K562 (cell line): ENCODE measurements at regions not wholly inside any gene's neighbourhood (a gene's known extent, or its start where the extent isn't known, plus 50 kb on each side); places are given as distances from the start of the nearest gene placed in this dataset.

Source experiments
- ARID3B ChIP-seq: fragments of 250-450 bp; sonication (Bioruptor Pico); IDR thresholded peaks from 2 replicates; pipeline ENCODE4 v1.4.0; 2020; ENCODE audit warnings: borderline replicate concordance
- ELK1 ChIP-seq: sonication (generic); formaldehyde crosslinking; IDR thresholded peaks from 2 replicates; pipeline ENCODE4 v1.8.1; 2022; ENCODE audit warnings: missing genetic modification reagents
- MEIS2 ChIP-seq: fragments of 450-650 bp; IDR thresholded peaks from 2 replicates; pipeline ENCODE4 v1.6.1; 2014; ENCODE audit warnings: mild to moderate bottlenecking; ENCODE audit not compliant: partially characterized antibody
- RBM15 ChIP-seq: fragments of 200-400 bp; formaldehyde crosslinking; IDR thresholded peaks from 2 replicates; pipeline ENCODE4 v1.6.1; 2018; ENCODE audit warnings: mild to moderate bottlenecking, low read length, moderate library complexity; ENCODE audit not compliant: insufficient read depth
- RERE ChIP-seq: sonication (generic); formaldehyde crosslinking; IDR thresholded peaks from 2 replicates; pipeline ENCODE4 v1.8.0; 2023; ENCODE audit warnings: missing genetic modification reagents, mild to moderate bottlenecking, borderline replicate concordance
- TCF7 ChIP-seq: sonication (generic); IDR thresholded peaks from 2 replicates; pipeline ENCODE4 v1.6.1; 2016; ENCODE audit warnings: antibody characterized with exemption, borderline replicate concordance
- TSHZ1 ChIP-seq: fragments of 250-450 bp; sonication (Bioruptor Pico); IDR thresholded peaks from 2 replicates; pipeline ENCODE4 v1.4.0; 2020; ENCODE audit warnings: mild to moderate bottlenecking, moderate library complexity
- ZNF282 ChIP-seq: sonication (generic); formaldehyde crosslinking; IDR thresholded peaks from 2 replicates; pipeline ENCODE4 v1.8.1; 2023; ENCODE audit warnings: missing genetic modification reagents

- TF ChIP-seq ARID3B (CRISPR knock-in tag) (no peak), TSHZ1 (CRISPR knock-in tag) (no peak), MEIS2 (no peak), TCF7 (no peak), RBM15 (no peak), RERE (CRISPR knock-in tag) (no peak), ELK1 (CRISPR knock-in tag) (no peak), ZNF282 (CRISPR knock-in tag) (no peak)
Measured at GRCh38 chr18:44089732-44090131, 591.0 kb upstream of the SETBP1 start (continued).
